Endothelial cell of umbilical vein (primary cell): ENCODE measurements at regions not wholly inside any gene's neighbourhood (a gene's known extent, or its start where the extent isn't known, plus 50 kb on each side); places are given as distances from the start of the nearest gene placed in this dataset.

Experiments
- BruUV-seq: library from RNA; stranded (reverse); fragments of 400-500 nt; replicated peaks from 2 replicates; lab custom pipeline; 2021; lab: Mats Ljungman, UMichigan
- CTCF ChIA-PET: fragments of 300-600, 350-600 bp; sonication (Branson Sonifier 250); formaldehyde crosslinking; loops from one replicate; lab custom pipeline; 2021; ENCODE audit warnings: antibody characterized with exemption, inconsistent platforms; lab: Charles Lee
- POLR2A ChIA-PET: fragments of 300-600, 350-600 bp; sonication (Branson Sonifier 250); formaldehyde crosslinking; loops from one replicate; lab custom pipeline; 2021; ENCODE audit warnings: antibody characterized with exemption, inconsistent platforms; lab: Charles Lee
- DNase-seq: peaks from one replicate; pipeline ENCODE4 v3.0.0-alpha.2; 2011; ENCODE audit warnings: low read depth, low spot score
- FAIRE-seq: peaks from 2 replicates; lab custom pipeline; 2011; peaks lifted over from hg19 to GRCh38; lab: Jason Lieb, UNC
- H2AFZ ChIP-seq: 2 replicates; pipeline ENCODE4 v1.6.0; 2012; ENCODE audit warnings: low read depth, low read length, control low read depth, inconsistent platforms
- H3K27ac ChIP-seq: 2 replicates; pipeline ENCODE4 v1.5.1; 2011; ENCODE audit warnings: low read depth, mild to moderate bottlenecking, control low read depth, low read length, moderate library complexity; ENCODE audit not compliant: insufficient read depth
- H3K27me3 ChIP-seq, 2 experiments: 2 replicates each; pipeline versions ENCODE4 v1.6.0 to v1.6.1; 2011; ENCODE audit warnings: low read length in 2 of 2, mixed read lengths in 1 of 2; ENCODE audit not compliant: control insufficient read depth in 2 of 2, insufficient read depth in 2 of 2
- H3K36me3 ChIP-seq, 2 experiments: 2 replicates in 1 of 2; 3 replicates in 1 of 2; pipeline ENCODE4 v1.5.1; 2011; ENCODE audit warnings: low read length in 2 of 2, mild to moderate bottlenecking in 1 of 2, moderate library complexity in 1 of 2; ENCODE audit not compliant: control insufficient read depth in 2 of 2, insufficient read depth in 2 of 2; ENCODE audit errors: extremely low read depth in 1 of 2
- H3K4me1 ChIP-seq: 3 replicates; pipeline ENCODE4 v1.5.1; 2011; ENCODE audit warnings: mild to moderate bottlenecking, low read length; ENCODE audit not compliant: control insufficient read depth, insufficient read depth; ENCODE audit errors: extremely low read depth
- H3K4me2 ChIP-seq: 2 replicates; pipeline ENCODE4 v1.6.1; 2011; ENCODE audit warnings: low read length, control low read depth, mixed read lengths; ENCODE audit not compliant: insufficient read depth
- H3K4me3 ChIP-seq, 3 experiments: fragments of 200-600 bp in 1 of 3; sonication (generic), shearing (Covaris generic) in 1 of 3; replicated peaks in 1 of 3; 2 replicates each; pipeline ENCODE4 v1.5.1; 2011 to 2016; ENCODE audit warnings: control low read depth in 3 of 3, low read length in 3 of 3, mild to moderate bottlenecking in 2 of 3, inconsistent platforms in 1 of 3, low read depth in 1 of 3, moderate library complexity in 1 of 3; ENCODE audit not compliant: insufficient read depth in 1 of 3
- H3K79me2 ChIP-seq: 2 replicates; pipeline ENCODE4 v1.6.0; 2012; ENCODE audit warnings: low read length, inconsistent platforms; ENCODE audit not compliant: control insufficient read depth, insufficient read depth
- H3K9ac ChIP-seq: replicated peaks from 2 replicates; pipeline ENCODE3; 2011; ENCODE audit warnings: low read length, control low read depth; ENCODE audit not compliant: insufficient read depth; ENCODE audit errors: extremely low read depth
- H3K9me1 ChIP-seq: replicated peaks from 3 replicates; pipeline ENCODE4 v1.6.0; 2011; ENCODE audit warnings: mild to moderate bottlenecking, low read length; ENCODE audit not compliant: control insufficient read depth, insufficient read depth; ENCODE audit errors: extremely low read depth
- H3K9me3 ChIP-seq: replicated peaks from 2 replicates; pipeline ENCODE4 v1.5.1; 2012; ENCODE audit warnings: low read length, inconsistent platforms; ENCODE audit not compliant: control insufficient read depth, insufficient read depth
- H4K20me1 ChIP-seq: replicated peaks from 2 replicates; pipeline ENCODE3; 2011; ENCODE audit warnings: mild to moderate bottlenecking, low read length; ENCODE audit not compliant: control insufficient read depth, insufficient read depth; ENCODE audit errors: extremely low read depth
- CTCF ChIP-seq, 2 donors: IDR thresholded peaks; 1 replicate in 1 of 2; 2 replicates in 1 of 2; pipeline ENCODE4 v1.5.1; 2011; ENCODE audit warnings: low read length in 2 of 2, mild to moderate bottlenecking in 2 of 2, moderate library complexity in 2 of 2, control low read depth in 1 of 2, inconsistent platforms in 1 of 2, low read depth in 1 of 2; ENCODE audit not compliant: insufficient read depth in 1 of 2; ENCODE audit errors: extremely low read depth in 1 of 2
- EZH2 ChIP-seq: IDR thresholded peaks from 2 replicates; pipeline ENCODE4 v1.6.1; 2012; ENCODE audit warnings: borderline replicate concordance, low read depth, mild to moderate bottlenecking, moderate library complexity, low read length, inconsistent platforms; ENCODE audit not compliant: severe bottlenecking
- FOS ChIP-seq: IDR thresholded peaks from 2 replicates; pipeline ENCODE4 v1.6.1; 2011; ENCODE audit warnings: mild to moderate bottlenecking, low read length, moderate library complexity, borderline replicate concordance; ENCODE audit not compliant: insufficient read depth
- GATA2 ChIP-seq: IDR thresholded peaks from 2 replicates; pipeline ENCODE4 v1.7.0; 2011; ENCODE audit warnings: low read depth, mild to moderate bottlenecking, moderate library complexity, mixed read lengths, low read length; ENCODE audit not compliant: insufficient read length, insufficient read depth
- JUN ChIP-seq: IDR thresholded peaks from 2 replicates; pipeline ENCODE4 v1.6.1; 2011; ENCODE audit warnings: borderline replicate concordance, low read depth; ENCODE audit not compliant: insufficient read length, insufficient read depth
- MAX ChIP-seq: IDR thresholded peaks from 2 replicates; pipeline ENCODE4 v1.6.1; 2011; ENCODE audit not compliant: insufficient read depth, insufficient read length
- MYC ChIP-seq: IDR thresholded peaks from one replicate; pipeline ENCODE4 v1.6.1; 2011; ENCODE audit warnings: mild to moderate bottlenecking, low read depth, low read length
- POLR2A ChIP-seq: IDR thresholded peaks from 2 replicates; pipeline ENCODE4 v1.6.1; 2012; ENCODE audit warnings: low read depth, mild to moderate bottlenecking, control low read depth, low read length
- POLR2AphosphoS5 ChIP-seq: IDR thresholded peaks from 2 replicates; pipeline ENCODE4 v1.6.1; 2012; ENCODE audit warnings: low read depth, mild to moderate bottlenecking, control low read depth, low read length, moderate library complexity; ENCODE audit not compliant: insufficient read depth
- dilution Hi-C: fragments of 300-500 bp; cut with MboI; formaldehyde crosslinking; loops from one replicate; pipeline ENCODE4 v1.15.0; 2019; ENCODE audit warnings: low sequenced_read_pairs; ENCODE audit not compliant: extremely low pct_ligation_motif_present
- intact Hi-C: fragments of 100-400 bp; cut with micrococcal nuclease; formaldehyde crosslinking; loops from one replicate; pipeline ENCODE4 v1.10.0; 2022

GRCh38 chr22:26827611-26828010 is 170.2 kb downstream of the MIAT start:
- Histone ChIP-seq H2AFZ (no peak overlapping the region), H4K20me1 (no peaks in the 10 kb centered on the region), H3K4me3 (no peak overlapping the region), H3K79me2 (no peaks in the 10 kb centered on the region), H3K36me3 (no peaks in the 10 kb centered on the region), H3K9ac (no peak overlapping the region), H3K9me3 (no peaks in the 10 kb centered on the region), H3K4me2 (no peak overlapping the region), H3K4me1 (no peaks in the 10 kb centered on the region), H3K27me3 (no peaks in the 10 kb centered on the region), H3K27ac (no peak overlapping the region), H3K9me1 (no peaks in the 10 kb centered on the region)
- no peak for TF ChIP-seq POLR2AphosphoS5
- no peak for TF ChIP-seq GATA2
- TF ChIP-seq CTCF (IDR thresholded peaks at IDR 0.05; ENCODE audit: extremely low read depth in 1 of 2, insufficient read depth in 1 of 2, low read depth in 1 of 2, low read length in 2 of 2), result no peak
- TF ChIP-seq EZH2, result no peak
- TF ChIP-seq POLR2A, result no peak
- TF ChIP-seq MYC, result no peak
- no peak for TF ChIP-seq MAX
- TF ChIP-seq FOS, result no peak
- no peak for TF ChIP-seq JUN
- dilution Hi-C loops, result no loop called here
- CTCF ChIA-PET, result interaction anchor here (1.0 to 2.0 kb wide), 2 partner anchors 9 to 149 kb away, joined by 4 to 7 read pairs; no protein-coding TSS in a partner anchor
- BruUV-seq, result no TSS peak
- intact Hi-C loops, result no loop called here
- POLR2A ChIA-PET, result no interaction called here
- DNase-seq (no peak), FAIRE-seq (no peak)
